Amygdala (tissue), 56 donors: ENCODE measurements at regions not wholly inside any gene's neighbourhood (a gene's known extent, or its start where the extent isn't known, plus 50 kb on each side); places are given as distances from the start of the nearest gene placed in this dataset.

Experiments used
- DNase-seq, 56 donors: peaks; one replicate each; lab custom pipeline; 2025; lab: John Stamatoyannopoulos, UW

- no peak for DNase-seq
Measured at GRCh38 chr6:95777338-95777737, 200.0 kb downstream of the MANEA start.

DNA sequence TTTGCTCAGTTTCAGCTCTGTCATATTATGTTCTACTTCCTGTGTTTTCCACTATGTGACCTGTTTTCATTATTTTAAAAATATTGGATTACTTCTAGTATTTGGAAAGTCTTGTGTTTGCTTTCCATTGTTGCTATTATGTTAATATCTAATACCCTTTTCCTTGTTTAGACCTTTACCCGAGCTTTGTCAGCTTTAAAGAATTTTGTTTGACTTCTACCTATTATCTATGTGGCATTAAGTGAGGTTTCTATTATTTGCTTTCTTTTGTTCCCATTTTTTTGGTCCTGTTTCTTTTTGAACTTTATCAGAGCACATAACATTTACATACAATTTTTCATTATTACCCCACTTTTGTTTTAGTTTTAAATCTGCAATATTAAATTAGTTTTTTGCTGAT, 202.7 kb downstream of the MANEA start:
- no peak for DNase-seq

DNA sequence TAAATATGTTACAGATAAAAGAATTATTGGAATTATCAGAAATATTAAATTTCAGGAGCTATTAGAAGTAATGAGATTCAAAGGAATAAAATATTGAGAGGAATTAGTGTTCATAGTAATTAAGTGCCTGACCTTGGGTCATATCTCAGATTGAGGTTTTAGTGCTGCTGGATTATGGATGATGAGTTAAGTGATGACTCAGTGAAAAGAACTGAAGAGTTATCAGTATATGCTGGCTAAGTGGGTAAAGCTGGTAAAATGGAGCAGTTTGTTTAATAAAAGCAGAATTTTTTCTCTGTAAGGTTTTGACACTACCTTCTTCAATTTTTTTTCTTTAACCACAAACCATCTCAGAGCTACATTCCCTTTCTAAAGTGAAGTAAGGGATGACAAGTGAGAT, 206.7 kb downstream of the MANEA start:
- no peak for DNase-seq

GRCh38 chr6:95784869-95785268, 207.5 kb downstream of the MANEA start:
- no peak for DNase-seq

GRCh38 chr6:95785785-95786184, 208.4 kb downstream of the MANEA start:
- no peak for DNase-seq

GRCh38 chr6:95786802-95787201, 209.5 kb downstream of the MANEA start:
- DNase-seq: no peak

DNA sequence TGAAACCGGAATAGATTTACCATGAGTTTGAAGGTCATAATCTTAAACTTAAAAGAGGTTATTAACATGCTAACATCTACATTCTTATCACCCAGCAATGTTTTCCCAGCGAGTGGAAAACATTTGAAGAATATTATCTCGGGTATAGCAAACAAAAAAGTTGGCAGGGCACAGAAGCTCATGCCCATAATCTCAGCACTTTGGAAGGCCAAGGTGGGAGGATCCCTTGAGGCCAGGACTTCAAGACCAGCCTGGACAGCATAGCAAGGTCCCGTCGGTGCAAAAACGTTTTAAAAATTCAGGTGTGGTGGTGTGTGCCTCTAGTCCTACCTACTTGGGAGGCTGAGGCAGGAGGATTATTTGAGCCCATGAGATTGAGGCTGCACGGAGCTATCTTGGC, 213.5 kb downstream of the MANEA start:
- DNase-seq: no peak

DNA sequence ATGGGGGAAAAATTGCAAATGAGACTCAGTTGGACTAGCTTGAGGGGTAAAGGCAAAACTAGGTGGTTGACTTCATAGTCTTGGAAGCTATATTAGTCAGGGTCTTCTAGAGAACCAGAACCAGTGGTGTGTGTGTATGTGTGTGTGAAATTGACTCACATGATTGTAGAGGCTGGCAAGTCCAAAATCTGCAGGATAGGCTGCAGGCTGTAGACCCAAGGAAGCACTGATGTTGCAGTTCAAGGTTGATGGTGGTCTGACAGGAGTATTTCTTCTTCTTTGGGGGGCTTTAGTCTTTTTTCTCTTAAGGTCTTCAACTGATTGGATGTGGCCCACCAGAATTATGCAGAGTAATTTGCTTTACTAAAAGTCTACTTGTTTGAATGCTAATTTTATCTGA, 217.4 kb downstream of the MANEA start:
- no peak for DNase-seq

DNA sequence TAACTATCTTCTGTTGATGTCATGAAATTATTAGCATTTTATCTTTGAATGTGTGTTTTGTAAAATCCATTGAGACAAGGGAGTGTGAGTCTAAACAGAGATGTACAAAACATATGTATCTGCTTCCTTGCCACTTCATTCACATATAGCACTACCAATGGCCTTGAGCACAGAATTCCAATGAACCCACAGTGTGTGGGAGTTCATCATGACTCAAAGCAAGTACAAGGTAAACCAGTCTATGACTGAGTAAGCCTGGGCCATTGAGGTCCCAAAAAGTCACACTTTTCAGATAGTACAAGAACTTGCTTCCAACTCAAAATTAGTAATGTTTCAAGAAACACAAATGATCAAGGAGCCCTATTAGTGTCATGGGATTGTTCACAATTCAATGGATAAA, 218.6 kb downstream of the MANEA start:
- no peak for DNase-seq

DNA sequence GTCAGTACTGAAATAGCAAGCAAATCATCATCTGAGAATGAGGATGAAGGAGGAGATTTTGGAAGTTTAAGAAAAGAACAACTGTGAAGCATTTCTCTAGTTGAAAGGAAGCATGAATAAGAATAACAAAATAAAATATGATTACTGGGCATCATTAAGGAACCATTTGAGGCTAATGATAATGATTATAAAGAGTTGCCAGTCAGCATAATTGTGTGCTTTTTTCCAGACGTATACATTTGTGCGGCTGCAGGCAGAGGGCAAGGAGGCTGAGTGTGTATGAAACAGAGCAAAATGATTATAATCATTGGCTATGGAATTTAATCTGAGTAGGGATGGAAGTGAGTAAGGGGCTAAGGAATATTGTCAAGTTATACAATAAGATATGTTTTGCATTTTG, 218.7 kb upstream of the FUT9 start:
- no peak for DNase-seq

- no peak for DNase-seq
Measured at GRCh38 chr6:95802978-95803377, 212.8 kb upstream of the FUT9 start.

DNA sequence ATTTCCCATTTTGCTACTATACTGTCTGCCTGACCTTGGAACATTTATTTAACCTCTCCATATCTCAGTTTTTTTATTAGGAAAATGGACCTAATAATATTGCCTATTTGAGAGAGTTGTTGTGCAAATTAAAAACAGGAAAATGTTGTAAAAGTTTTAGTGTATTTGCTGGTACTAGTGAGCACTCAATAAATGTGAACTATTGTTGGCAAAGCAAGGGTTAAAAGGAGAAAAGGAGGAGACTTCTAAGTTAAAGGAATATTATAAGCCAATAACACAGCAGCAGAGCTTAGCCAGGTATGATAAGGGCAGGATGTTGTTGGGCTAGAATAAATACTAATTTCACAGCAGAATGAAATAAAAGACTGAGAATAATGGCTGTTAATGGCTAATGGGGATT, 211.9 kb upstream of the FUT9 start:
- DNase-seq: no peak

DNA sequence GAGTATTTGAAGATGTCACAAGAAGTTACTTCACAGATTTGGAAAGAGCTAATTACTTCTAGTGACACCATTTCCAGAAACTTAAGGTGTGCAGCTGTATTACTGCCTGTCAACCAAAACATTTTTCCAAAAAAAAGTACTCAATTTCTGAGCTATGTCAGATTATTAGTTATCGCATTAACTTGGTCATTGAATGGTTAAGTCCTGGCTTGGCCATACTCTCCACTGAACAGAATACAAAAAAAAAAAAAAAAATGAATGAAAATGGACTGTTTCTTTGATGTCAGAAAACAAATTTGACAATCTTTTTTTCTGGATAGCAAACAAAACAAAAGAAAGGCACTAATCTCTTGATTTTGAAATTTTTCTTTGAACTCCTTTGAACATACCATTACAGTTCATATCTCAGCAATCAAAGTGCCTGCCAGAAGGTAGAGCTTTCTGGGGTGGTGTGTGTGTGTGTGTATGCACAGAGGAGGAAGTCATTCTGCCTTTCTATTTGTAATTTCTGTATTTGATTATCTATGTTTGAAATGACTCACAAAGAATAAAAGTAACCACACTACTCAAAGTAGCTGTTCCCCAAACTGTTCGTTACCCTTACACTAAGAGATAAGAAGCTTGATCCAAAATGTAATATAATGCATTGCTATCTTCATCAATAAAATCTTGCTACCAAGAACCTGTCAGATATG, 210.8 kb upstream of the FUT9 start:
- DNase-seq: no peak

GRCh38 chr6:95805699-95806098, 210.1 kb upstream of the FUT9 start:
- DNase-seq: no peak

DNA sequence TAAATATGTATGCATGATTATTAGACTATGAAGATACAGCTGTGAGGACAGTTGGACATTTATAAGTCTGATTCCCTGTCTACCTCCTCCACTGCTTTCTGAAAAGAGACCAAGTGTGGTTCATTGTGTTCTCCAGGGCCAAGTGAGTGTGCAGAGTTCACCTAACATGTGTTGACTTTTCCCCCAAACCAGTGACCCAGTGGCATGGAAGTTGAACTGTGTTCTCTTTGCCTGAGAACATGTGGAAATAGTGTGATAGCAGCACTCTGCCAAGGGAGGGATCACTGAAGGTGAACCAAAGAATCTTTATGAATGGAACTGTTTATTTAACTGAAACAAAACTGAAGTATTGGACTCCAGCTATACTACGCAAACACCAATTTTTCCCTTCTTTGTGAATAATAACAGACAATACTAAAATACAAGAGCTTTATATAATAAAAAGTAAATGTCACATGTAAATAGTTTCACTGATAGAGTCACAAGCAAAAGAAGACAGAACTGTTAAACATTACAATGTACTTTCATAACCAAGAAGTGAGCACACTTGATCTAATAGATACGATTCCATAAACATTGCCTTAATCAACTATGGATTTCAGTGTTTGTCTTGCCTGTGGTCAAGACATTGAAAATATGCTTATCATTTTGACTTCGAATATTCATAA, 200.3 kb upstream of the FUT9 start:
- DNase-seq: no peak

DNA sequence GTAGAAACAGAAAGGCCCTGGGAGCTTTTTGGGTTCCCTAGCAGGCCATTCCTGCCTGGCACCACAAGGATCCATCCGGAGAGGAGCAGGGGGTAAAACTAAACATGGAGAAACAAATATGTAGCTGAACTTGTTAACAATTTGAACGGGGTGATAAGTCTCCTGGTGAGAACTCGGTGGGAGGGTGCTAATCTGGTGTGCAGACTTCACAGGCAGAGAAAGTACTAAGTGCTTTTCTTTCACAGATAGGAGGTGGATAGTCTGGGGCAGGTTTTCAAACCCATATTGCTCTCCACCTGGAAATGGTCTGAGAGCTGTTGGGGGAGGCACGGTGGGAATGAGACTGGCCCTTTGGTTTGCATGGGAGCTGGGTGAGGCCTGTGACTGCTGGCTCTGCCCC, 196.3 kb upstream of the FUT9 start:
- no peak for DNase-seq

DNA sequence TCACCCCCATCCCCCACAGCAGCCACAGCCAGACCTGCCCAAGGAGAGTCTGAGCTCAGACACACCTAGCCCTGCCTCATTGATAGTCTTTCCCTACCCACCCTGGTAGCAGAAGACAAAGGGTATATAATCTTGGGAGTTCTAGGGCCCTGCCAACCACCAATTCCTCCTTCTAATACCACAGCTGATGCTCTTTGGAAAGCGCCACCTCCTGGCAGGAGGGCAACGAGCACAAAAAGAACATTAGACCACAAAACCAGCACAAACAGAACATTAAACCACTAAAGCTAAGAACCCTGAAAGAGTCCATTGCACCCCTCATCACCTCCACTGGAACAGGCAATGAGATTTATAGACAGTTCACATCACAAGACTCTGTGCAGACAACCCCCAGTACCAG, 195.8 kb upstream of the FUT9 start:
- no peak for DNase-seq

DNA sequence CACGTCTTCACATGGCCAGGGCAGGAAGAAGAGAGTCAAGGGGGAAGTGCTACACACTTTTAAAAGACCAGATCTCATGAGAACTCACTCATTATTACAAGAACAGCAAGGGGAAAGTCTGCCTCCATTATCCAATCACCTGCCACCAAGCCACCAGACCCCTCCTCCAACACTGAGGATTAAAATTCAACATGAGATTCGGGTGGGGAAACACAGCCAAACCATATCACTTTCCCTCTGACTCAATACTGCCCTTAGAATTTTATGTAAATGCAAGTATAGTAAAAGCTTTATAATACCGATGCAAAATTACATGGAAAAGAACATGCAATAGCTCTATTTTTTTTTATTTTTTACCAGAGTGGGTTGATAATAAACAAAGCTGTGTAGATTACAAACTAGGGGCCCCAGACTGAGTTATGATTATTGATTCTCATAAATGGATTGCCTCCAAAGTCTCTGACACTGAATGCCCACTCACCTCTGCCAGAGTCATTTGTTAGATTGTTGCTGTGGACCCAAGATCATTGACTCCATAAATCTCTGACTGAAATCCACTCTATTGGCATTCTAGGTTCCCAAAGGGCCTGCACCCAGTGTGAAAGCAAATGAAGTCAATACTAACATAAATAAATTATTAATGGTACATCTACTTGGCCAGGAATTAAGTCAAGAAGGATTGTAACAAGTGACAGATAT, 184.8 kb upstream of the FUT9 start:
- DNase-seq: no peak

DNA sequence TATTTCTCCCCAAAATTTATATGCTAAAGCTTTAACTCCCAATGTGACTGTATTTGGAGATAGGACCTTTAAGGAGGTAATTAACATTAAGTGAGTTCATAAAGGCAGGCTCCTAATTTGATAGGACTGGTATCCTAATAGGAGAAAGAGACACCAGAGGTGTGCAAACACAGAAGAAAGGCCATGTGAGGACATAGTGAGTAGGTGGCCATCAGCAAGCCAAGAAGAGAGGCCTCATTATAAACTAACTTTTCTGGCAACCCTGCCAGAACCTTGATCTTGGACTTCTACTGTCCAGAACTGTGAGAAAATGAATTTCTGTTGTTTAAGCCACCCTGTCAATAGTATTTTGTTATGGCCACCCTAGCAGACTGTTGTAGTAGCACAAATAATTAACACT, 177.9 kb upstream of the FUT9 start:
- DNase-seq: no peak

- DNase-seq: no peak
Measured at GRCh38 chr6:95841560-95841959, 174.2 kb upstream of the FUT9 start.

DNA sequence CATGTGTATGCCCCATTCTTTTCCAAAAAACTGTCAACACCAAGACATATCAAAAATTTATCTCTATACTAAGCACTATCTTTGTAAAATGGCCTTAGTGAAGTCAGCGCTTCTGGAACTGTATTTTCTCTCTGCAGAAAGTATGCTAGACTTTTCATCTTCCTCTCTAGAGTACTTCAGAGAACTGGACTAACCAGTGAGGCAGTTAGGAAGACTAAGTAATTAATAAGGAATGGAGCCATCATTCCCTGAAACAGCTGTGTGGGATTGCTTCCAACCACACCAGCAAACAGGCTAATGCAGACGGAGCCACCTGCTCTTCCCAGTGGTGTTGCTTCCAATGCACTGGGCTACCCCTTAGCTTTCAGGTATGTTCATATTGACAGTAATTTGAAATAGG, 169.1 kb upstream of the FUT9 start:
- no peak for DNase-seq

- DNase-seq: peak in 4 of 56 donors; percentile 2 to 14 (median 4)
Measured at GRCh38 chr6:95847061-95847460, 168.7 kb upstream of the FUT9 start.
